ENCODE measurements at regions not wholly inside any gene's neighbourhood (a gene's known extent, or its start where the extent isn't known, plus 50 kb on each side); places are given as distances from the start of the nearest gene placed in this dataset.
"Not testable (repeated sequence)": the region's sequence is repeated elsewhere in the genome, so short reads cannot be mapped to it uniquely, and the experiment has no call there.

GRCh38 chr5:136738829-136739228 is 373.5 kb upstream of the TRPC7 start:
- DNase-seq = no peak

- DNase-seq = no peak
Measured at GRCh38 chr5:136736021-136736420, 370.7 kb upstream of the TRPC7 start.

DNA sequence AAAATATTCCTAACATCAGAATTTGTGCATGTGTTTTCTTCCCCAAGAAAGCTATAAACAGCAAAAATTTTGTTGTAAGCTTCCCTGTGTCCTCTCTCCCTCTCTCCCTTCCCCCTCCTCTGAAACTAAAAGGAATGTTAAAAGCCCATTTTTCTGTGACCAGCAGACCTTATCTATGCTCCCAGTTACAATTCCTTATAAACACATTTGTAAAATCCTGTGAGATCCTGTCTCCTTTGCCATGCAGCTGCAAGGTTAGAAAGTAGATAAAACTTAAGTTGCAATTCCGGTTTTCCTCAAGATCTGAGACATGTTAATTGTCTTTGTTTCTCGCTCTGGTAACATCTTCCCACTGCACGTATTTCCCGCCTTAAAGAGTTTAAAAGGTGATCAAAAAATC is 370.3 kb upstream of the TRPC7 start:
- not testable (repeated sequence) for DNase-seq

GRCh38 chr5:136734628-136735027 is 369.3 kb upstream of the TRPC7 start:
- DNase-seq = no peak

DNA sequence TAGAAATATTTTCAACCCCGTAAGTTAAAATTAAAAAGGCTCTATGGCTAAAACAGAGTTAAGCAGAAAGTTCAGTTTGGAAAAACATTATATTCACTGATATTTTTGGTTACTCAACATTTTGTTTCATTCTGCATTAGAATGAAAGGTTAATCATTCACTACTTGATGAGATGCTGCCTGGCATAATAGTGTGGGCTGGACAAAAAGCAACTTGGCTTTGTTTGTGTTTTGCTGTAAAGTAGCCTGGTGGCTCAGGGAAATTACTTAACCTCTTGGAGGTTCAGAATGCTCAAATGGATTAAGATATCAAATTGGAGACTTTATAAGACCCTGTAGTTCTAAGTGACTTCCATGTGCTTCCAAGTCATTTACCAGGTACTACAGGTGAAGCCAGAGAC is 367.4 kb upstream of the TRPC7 start:
- no peak for DNase-seq

- no peak for DNase-seq
Measured at GRCh38 chr5:136731241-136731900, 366.0 kb upstream of the TRPC7 start.

DNA sequence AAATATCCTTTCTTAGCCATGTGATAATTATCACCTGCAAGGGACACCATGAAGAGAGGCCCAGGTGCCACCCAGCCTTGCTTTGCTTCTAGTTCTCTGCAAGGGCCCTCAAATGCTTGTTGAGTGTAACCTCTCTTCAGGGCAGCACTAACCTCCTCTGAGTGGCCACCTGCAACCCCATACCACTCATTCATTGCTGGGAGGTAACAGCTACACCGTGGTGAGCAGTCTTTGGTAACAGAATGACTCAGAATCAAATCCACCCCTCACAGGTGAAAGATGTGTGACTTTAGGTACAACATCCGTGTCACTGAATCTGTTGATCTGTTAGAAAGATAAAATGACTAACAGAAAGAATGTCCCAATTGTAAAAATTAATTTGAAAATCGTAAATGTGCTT is 365.1 kb upstream of the TRPC7 start:
- DNase-seq = no peak

DNA sequence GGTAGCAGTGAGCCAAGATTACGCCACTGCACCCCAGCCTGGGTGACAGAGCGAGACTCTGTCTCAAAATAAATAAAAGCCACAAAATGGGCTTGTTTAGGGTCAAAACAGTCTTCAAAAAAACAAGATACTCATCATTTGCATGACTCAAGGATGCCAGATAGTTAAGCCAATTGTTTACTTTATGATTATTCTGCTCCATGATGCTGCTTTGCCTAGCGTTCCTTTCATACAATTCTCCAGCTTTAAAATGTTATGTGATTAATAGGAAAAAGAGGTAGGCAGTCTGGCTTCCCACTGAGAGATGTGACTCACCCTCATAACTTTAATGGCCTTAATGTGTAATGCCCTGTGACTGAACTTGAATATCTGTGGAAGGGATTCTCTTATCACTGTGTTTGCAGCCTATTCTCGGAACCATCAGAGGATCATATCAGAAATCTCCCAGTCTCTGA is 364.6 kb upstream of the TRPC7 start:
- no peak for DNase-seq

DNA sequence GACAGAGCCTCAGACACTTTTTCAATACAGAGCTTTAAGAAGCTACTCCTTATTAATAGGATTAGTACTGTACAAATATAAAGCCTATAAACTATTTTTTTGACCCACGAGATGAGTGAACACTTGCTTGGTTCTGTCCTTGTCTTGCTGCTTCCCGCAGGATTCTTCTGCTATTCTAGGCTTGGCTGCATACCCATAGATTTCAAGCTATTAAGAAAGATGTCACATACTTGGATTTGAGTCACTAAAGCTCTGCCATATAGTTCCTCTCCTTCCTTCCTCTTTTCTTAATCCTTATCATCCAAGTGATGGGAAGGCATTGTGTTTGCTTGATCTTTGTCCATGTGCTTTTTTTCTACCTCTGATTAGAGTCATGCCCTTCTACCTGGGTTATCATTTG is 361.2 kb upstream of the TRPC7 start:
- no peak for DNase-seq

DNA sequence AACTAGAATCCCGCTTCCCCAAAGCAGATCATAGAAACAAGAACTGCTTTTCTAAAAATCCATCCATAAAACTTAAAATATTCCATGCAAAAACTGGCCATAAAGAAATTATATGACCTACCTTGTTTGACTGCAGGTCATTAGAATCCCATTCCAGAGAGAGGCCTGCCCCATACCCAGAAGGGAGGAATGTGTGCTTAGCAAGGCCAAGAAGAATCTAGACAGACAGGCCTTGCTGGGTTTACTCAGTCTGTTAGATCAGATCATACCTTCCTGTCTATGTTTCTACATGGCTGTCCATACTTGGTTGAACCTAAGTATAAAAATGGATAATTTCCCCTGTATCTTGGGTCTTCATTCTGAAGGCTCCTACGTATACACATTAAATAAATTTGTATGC is 358.8 kb upstream of the TRPC7 start:
- DNase-seq = no peak

- DNase-seq = no peak
Measured at GRCh38 chr5:136722581-136722980, 357.2 kb upstream of the TRPC7 start.

DNA sequence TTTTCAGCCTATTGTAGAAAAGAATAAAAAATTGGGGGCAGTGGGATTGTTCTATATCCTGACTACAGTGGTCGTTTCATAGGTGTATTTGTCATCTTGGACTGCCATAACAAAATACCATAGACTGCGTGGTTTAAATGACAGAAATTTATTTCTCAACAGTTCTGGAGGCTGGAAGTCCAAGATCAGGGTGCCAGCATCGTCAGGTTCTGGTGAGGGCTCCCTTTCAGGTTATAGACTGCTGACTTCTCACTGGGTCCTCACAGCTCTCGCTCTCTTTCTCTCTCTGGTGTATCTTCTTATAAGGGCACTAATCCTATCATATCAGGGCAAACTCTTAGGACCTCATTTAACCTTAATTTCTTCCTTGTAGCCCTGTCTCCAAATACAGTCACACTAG is 356.7 kb upstream of the TRPC7 start:
- no peak for DNase-seq

DNA sequence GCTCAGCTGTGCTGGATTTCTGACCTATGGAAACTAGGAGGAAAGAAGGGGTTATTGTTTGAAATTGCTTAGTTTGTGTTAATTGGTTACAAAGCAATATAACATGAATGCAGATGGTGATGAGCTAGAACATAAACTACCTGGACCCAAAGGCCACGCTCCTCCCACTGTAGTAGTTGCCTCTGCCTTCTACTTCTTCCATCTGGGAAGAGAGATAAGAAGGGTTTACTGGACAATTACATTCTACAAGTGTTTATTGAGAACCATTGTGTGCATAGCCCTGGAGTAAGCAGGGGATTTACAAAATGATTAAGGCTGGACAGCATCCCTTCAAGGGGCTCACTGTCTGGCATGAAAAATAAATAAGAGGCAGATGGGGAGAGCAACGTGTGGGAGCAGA is 355.3 kb upstream of the TRPC7 start:
- DNase-seq = no peak

DNA sequence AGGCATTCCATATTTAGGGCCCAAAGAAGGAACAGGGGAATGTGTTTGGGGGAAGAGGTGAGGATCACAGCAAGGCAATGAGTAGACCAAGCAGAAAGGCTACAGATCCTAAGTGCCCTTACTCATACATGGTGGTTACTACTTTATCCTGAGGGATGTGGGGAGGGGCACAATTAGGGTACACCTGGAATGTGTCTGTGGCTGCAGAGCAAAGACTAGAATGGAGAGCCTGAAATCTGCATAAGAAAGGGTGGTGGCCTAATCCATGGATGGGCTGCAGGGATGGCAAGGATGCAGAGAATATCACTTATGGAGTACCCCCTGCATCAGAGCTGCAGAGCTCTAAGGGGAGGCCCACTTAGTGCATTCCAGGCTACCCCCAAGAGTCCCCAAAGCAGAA is 352.6 kb upstream of the TRPC7 start:
- no peak for DNase-seq

- no peak for DNase-seq
Measured at GRCh38 chr5:136714286-136714685, 348.9 kb upstream of the TRPC7 start.

DNA sequence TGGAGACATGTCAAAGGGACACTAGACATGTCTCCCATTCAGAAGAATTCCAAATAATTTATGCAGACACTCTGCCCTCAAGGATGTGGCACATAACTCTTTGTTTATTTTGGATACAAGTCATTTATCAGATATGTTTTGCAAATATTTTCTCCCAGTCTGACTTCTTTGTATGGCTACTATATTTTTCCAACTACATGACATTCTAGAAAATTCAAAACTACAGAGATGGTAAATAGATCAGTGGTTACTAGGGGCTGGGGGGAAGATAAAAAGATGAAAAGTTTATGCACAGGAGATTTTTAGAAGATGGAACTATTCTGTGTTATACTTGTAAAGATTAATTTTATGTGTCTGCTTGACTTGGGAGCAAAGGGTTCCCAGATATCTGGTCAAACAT is 347.3 kb upstream of the TRPC7 start:
- DNase-seq = no peak

- DNase-seq = peak; percentile 10
Measured at GRCh38 chr5:136710834-136711233, 345.5 kb upstream of the TRPC7 start.

DNA sequence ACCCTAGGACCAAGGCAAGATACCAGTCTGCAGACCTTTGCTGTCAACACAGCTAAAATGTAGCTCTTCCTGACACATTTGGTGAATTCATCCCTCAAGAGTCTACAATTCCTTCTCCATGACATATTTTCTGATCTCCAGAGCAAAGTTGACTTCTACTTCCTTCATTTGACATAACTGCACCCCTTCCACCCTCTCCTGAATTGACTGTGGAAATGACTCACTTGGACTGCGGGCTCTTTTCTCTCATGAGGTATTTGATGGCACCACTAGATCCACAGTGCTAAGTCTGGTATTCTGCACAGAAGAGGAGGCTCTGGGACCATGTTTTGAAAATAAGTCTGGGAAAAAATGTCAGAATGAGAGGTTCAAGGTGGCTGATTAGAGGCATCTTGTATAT is 338.4 kb upstream of the TRPC7 start:
- no peak for DNase-seq

DNA sequence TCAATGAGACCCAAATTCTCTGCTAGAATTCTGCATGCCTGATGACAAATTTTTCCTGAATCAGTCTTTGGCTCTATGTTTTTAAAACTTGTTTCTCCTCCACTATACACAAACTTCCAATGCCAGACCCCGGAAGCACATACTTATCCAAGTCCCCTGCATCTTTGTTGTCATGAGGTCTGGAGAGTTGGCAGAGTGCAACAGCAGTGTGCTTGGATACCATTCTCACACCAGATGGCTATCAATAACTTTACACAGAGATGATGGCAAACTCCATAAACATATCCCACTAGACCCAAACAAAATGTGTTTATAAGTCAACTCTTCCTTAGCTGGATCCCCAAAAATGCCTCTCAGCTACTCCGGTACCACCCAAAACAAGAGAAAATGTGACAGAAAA is 337.7 kb upstream of the TRPC7 start:
- no peak for DNase-seq

DNA sequence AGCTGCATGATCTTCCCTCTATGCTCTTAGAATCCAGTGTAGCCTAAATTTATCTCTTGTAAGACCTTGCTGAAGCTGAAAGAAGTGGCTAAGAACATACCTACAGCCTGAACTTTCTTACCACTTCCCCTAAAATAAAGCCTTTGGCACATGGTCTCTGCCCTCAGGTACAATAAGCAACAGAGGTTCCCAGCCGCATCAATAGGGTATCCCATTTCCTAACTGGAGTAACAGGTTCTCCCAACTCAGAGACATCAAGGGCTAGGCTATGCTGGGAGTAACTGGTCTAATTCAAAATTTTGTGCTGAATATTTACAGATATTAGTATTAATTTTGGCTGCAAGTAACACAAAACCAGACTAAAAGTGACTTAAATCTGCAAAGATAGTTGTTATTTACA is 335.8 kb upstream of the TRPC7 start:
- DNase-seq = no peak

GRCh38 chr5:136699651-136700050 is 334.3 kb upstream of the TRPC7 start:
- no peak for DNase-seq

- DNase-seq = no peak
Measured at GRCh38 chr5:136698970-136699369, 333.6 kb upstream of the TRPC7 start.

GRCh38 chr5:136694258-136694657 is 328.9 kb upstream of the TRPC7 start:
- DNase-seq = no peak

DNA sequence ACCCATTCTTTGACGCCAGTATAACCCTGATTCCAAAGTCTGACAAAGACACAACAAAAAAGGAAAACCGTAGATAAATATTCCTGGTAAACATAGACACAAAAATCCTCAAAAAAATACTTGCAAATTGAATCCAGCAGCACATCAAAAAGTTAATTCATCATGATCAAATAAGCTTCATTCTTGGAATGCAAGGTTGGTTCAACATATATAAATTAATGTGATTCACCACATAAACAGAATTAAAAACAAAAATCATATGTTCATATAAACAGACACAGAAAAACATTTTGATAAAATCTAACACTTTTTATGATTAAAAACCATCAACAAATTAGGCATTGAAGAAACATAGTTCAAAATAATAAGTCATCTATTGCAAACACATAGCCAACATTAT is 324.2 kb upstream of the TRPC7 start:
- DNase-seq = no peak

GRCh38 chr5:136686192-136686872 is 321.0 kb upstream of the TRPC7 start:
- DNase-seq = peak; percentile 3

Data from NCI-H2171 treated with DMSO at 0.1 percent for 48 hours (cell line).